Panc1 (cell line): ENCODE measurements at regions not wholly inside any gene's neighbourhood (a gene's known extent, or its start where the extent isn't known, plus 50 kb on each side); places are given as distances from the start of the nearest gene placed in this dataset.

Source experiments
- CTCF ChIP-seq: fragments of 450-650 bp; IDR thresholded peaks from 2 replicates; pipeline ENCODE4 v1.5.1; 2017; ENCODE audit warnings: mild to moderate bottlenecking
- POLR2AphosphoS5 ChIP-seq: IDR thresholded peaks from 2 replicates; pipeline ENCODE4 v1.6.1; 2012; ENCODE audit warnings: mild to moderate bottlenecking, low read depth, low read length, moderate library complexity
- REST ChIP-seq, 2 experiments: IDR thresholded peaks; 2 replicates each; pipeline ENCODE4 v1.6.1; 2011 to 2012; ENCODE audit warnings: low read depth in 2 of 2, control low read depth in 1 of 2, low read length in 1 of 2, mild to moderate bottlenecking in 1 of 2, moderate library complexity in 1 of 2; ENCODE audit not compliant: insufficient read depth in 1 of 2
- SIN3A ChIP-seq: IDR thresholded peaks from 2 replicates; pipeline ENCODE4 v1.6.1; 2012; ENCODE audit warnings: low read depth, mild to moderate bottlenecking, low read length, moderate library complexity, borderline replicate concordance; ENCODE audit not compliant: insufficient read depth
- TCF7L2 ChIP-seq: IDR thresholded peaks from 2 replicates; pipeline ENCODE4 v1.6.1; 2011; ENCODE audit warnings: mild to moderate bottlenecking, low read depth, low read length, inconsistent platforms

- TF ChIP-seq POLR2AphosphoS5 (no peak), CTCF (no peak), SIN3A (no peak), REST (IDR thresholded peaks at IDR 0.05; ENCODE audit: insufficient read depth in 1 of 2, low read depth in 2 of 2, low read length in 1 of 2) (no peak), TCF7L2 (no peak)
These were observed 279.4 kb upstream of the SPTLC3 start for GRCh38 chr20:12729326-12729725.
